Renal cortical epithelial cell (primary cell): ENCODE measurements at regions not wholly inside any gene's neighbourhood (a gene's known extent, or its start where the extent isn't known, plus 50 kb on each side); places are given as distances from the start of the nearest gene placed in this dataset.
"Not testable (repeated sequence)": the region's sequence is repeated elsewhere in the genome, so short reads cannot be mapped to it uniquely, and the experiment has no call there.

Experiments
- DNase-seq: peaks from one replicate; pipeline ENCODE4 v3.0.0-alpha.2; 2011; ENCODE audit warnings: low read depth

DNA sequence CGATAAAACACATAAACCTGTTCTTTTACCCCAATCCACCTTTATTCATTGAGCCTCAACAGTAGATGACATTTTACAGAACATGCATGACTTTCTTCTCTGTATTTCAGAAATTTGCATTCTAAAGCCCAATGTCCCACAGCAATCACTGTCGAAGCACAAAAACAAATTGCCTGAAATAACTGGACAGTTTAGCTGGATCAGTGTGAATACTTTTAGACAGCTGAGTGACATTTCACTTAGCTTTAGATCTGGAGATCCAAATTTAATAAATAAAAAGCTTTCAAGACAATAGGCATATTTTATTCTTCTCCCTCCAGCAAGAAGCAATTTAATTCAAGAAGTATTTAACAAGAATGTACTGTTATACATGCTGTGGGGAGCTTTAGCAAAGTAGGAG lies 109.1 kb upstream of the FSCB start:
- DNase-seq = no peak

- no peak for DNase-seq
Measured at GRCh38 chr14:44613061-44613712, 106.1 kb upstream of the FSCB start.

GRCh38 chr14:44612002-44612401 lies 104.9 kb upstream of the FSCB start:
- DNase-seq = no peak

GRCh38 chr14:44609876-44610510 lies 102.9 kb upstream of the FSCB start:
- DNase-seq = no peak

GRCh38 chr14:44609201-44609600 lies 102.1 kb upstream of the FSCB start:
- DNase-seq = no peak

GRCh38 chr14:44607701-44608100 lies 100.6 kb upstream of the FSCB start:
- DNase-seq = no peak

DNA sequence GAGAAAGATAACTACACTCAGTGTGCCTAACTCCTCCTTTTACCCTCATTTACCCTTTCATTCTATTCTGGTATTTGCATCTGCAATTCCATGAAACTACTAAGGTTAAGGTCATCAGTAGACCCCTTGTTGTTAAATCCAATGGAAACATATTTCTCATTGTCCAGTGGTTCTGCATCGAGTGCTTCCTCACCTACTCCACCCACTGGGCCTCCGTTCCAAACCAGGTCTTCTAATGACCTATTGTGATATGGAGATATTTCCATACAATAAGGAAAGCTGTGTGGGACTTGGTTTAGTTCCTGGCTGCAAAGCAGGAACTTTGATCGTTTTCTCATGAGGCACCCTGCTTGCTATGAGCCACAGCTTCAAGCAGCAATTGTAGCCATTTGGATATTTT lies 99.5 kb upstream of the FSCB start:
- DNase-seq = no peak

DNA sequence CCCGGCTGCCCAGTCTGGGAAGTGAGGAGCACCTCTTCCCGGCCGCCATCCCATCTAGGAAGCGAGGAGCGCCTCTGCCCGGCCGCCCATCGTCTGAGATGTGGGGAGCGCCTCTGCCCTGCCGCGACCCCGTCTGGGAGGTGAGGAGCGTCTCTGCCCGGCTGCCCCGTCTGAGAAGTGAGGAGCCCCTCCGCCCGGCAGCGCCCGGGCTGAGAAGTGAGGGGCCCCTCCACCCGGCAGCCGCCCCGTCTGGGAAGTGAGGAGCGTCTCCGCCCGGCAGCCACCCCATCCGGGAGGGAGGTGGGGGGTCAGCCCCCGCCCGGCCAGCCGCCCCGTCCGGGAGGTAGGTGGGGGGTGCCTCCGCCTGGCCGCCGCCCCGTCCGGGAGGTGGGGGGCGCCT lies 94.2 kb upstream of the FSCB start:
- not testable (repeated sequence) for DNase-seq

GRCh38 chr14:44589180-44589579 lies 82.1 kb upstream of the FSCB start:
- no peak for DNase-seq

GRCh38 chr14:44586910-44587309 lies 79.8 kb upstream of the FSCB start:
- DNase-seq = no peak

DNA sequence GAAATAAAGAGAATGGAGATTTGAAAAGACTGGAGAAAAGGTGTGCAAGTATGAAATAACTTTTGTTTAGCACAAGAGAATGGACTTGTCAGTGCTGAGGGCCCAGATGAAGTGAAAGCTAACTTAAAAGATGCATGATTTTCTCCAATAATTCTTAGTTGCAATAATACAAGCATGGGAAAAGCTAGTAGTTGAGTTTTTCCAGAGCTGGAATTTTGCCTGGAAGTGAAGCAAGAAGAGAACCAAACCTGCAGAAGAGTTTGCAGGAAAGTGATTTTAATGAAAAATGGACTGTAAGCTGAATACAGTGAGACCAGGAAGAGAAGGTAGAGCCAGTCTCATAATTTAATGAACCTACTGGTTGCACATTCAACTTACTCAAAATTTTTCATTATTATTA lies 69.3 kb upstream of the FSCB start:
- no peak for DNase-seq

DNA sequence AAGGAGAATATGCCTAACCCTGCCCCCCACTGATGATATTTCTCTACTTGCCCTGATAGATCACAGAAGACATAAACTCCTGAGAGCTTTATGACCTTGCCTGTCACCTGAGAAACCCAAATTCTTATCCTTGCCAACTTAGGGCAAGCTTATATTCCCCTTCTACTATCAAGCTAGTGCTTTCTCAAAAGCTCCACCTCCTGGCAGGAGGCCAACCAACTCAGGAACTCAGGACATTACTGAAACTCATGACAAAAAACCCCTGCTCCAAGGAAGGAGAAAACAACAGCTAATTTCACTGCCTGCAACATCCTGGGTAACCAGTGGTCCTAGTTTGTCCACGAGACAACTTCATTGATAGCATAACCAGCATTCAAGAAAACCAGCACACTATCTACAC lies 60.9 kb upstream of the FSCB start:
- no peak for DNase-seq

- DNase-seq = no peak
Measured at GRCh38 chr14:44565968-44566367, 58.9 kb upstream of the FSCB start.

- peak; percentile 3 for DNase-seq
Measured at GRCh38 chr14:44564908-44565307, 57.8 kb upstream of the FSCB start.
